K562 (cell line): ENCODE measurements at regions not wholly inside any gene's neighbourhood (a gene's known extent, or its start where the extent isn't known, plus 50 kb on each side); places are given as distances from the start of the nearest gene placed in this dataset.

Experiments
- ATAC-seq: fragments of 200-7000 bp; cut with Tn5 transposase; 3 replicates; pipeline ENCODE4 v1.9.1; 2020; ENCODE audit warnings: moderate library complexity
- BruUV-seq: library from RNA; stranded (reverse); fragments of 400-500 nt; replicated peaks from 2 replicates; lab custom pipeline; 2021; lab: Mats Ljungman, UMichigan
- CTCF ChIA-PET: fragments of 300-600 bp; formaldehyde crosslinking; extraction: SDS; loops from one replicate; lab custom pipeline; 2021; ENCODE audit warnings: low intra/inter-chr PET ratio; lab: Yijun Ruan, JAX
- POLR2A ChIA-PET: fragments of 300-600, 350-650 bp; sonication (Branson Sonifier 250); formaldehyde crosslinking; extraction: SDS; loops from one replicate; lab custom pipeline; 2021; ENCODE audit warnings: antibody characterized with exemption, inconsistent platforms; lab: Yijun Ruan, JAX
- DNase-seq, 4 experiments: peaks; one replicate each; pipeline versions ENCODE4 v3.0.0 to v3.0.0-alpha.2; 2011 to 2018; ENCODE audit warnings: low spot score in 3 of 4, mixed read lengths in 3 of 4; ENCODE audit errors: extremely low read depth in 1 of 4
- FAIRE-seq: peaks from 2 replicates; lab custom pipeline; 2011; peaks lifted over from hg19 to GRCh38; lab: Jason Lieb, UNC
- H2AFZ ChIP-seq: 2 replicates; pipeline ENCODE4 v1.6.0; 2011; ENCODE audit warnings: low read depth, low read length, control low read depth, inconsistent platforms
- H3K27ac ChIP-seq: fragments of 200-600 bp; 3 replicates; pipeline ENCODE4 v1.8.0; 2011; ENCODE audit warnings: low read depth, mild to moderate bottlenecking, control low read depth, inconsistent platforms, low read length, moderate library complexity, mixed read lengths; ENCODE audit errors: extremely low read depth
- H3K27me3 ChIP-seq, 2 experiments: fragments of 300-600 bp in 1 of 2; 2 replicates in 1 of 2; 3 replicates in 1 of 2; pipeline versions ENCODE4 v1.6.0 to v1.8.0; 2011; ENCODE audit warnings: inconsistent platforms in 2 of 2, low read length in 2 of 2, mild to moderate bottlenecking in 1 of 2, mixed read lengths in 1 of 2, moderate library complexity in 1 of 2; ENCODE audit not compliant: control insufficient read depth in 2 of 2, insufficient read depth in 2 of 2
- H3K36me3 ChIP-seq: fragments of 300-600 bp; 3 replicates; pipeline ENCODE4 v1.8.0; 2011; ENCODE audit warnings: mild to moderate bottlenecking, low read length, inconsistent platforms; ENCODE audit not compliant: control insufficient read depth, insufficient read depth
- H3K4me1 ChIP-seq, 2 experiments: fragments of 200-600 bp in 1 of 2; replicated peaks in 1 of 2; 2 replicates in 1 of 2; 3 replicates in 1 of 2; pipeline versions ENCODE4 v1.5.1 to v1.8.0; 2011; ENCODE audit warnings: inconsistent platforms in 2 of 2, low read length in 2 of 2, mild to moderate bottlenecking in 1 of 2, mixed read lengths in 1 of 2, moderate library complexity in 1 of 2; ENCODE audit not compliant: control insufficient read depth in 2 of 2, insufficient read depth in 2 of 2
- H3K4me2 ChIP-seq: 2 replicates; pipeline ENCODE4 v1.6.1; 2011; ENCODE audit warnings: low read length, control low read depth, inconsistent platforms, mixed read lengths; ENCODE audit not compliant: insufficient read depth
- H3K4me3 ChIP-seq: fragments of 200-600 bp; sonication (generic), shearing (Covaris generic); 2 replicates; pipeline ENCODE4 v1.5.1; 2016; ENCODE audit warnings: control low read depth, inconsistent platforms
- H3K79me2 ChIP-seq: fragments of 200-600 bp; 3 replicates; pipeline ENCODE4 v1.8.0; 2011; ENCODE audit warnings: low read length, inconsistent platforms; ENCODE audit not compliant: control insufficient read depth, insufficient read depth
- H3K9ac ChIP-seq, 2 experiments: 2 replicates each; pipeline versions ENCODE4 v1.6.0 to v1.6.1; 2011; ENCODE audit warnings: low read depth in 2 of 2, low read length in 2 of 2, control low read depth in 1 of 2, inconsistent platforms in 1 of 2, mild to moderate bottlenecking in 1 of 2, mixed read lengths in 1 of 2; ENCODE audit not compliant: insufficient read depth in 1 of 2
- H3K9me1 ChIP-seq: one replicate; pipeline ENCODE4 v1.6.0; 2011; ENCODE audit warnings: inconsistent platforms, mild to moderate bottlenecking, low read length, moderate library complexity; ENCODE audit not compliant: control insufficient read depth, insufficient read depth
- H3K9me3 ChIP-seq: replicated peaks from 2 replicates; pipeline ENCODE4 v1.5.1; 2011; ENCODE audit warnings: low read depth, low read length, inconsistent platforms; ENCODE audit not compliant: control insufficient read depth, insufficient read depth
- H4K20me1 ChIP-seq: replicated peaks from 2 replicates; pipeline ENCODE4 v1.6.1; 2011; ENCODE audit warnings: low read length, inconsistent platforms, mixed read lengths; ENCODE audit not compliant: control insufficient read depth, insufficient read depth
- CXXC5 ChIP-seq: fragments of 250-450 bp; sonication (Bioruptor Pico); IDR thresholded peaks from 2 replicates; pipeline ENCODE4 v1.8.0; 2022; ENCODE audit warnings: inconsistent platforms, mild to moderate bottlenecking, moderate library complexity
- HOXB6 ChIP-seq: fragments of 250-450 bp; sonication (Bioruptor Pico); IDR thresholded peaks from 2 replicates; pipeline ENCODE4 v1.5.1; 2022; ENCODE audit warnings: mild to moderate bottlenecking, borderline replicate concordance
- KLF1 ChIP-seq: fragments of 450-650 bp; IDR thresholded peaks from 2 replicates; pipeline ENCODE4 v1.6.1; 2016; ENCODE audit warnings: missing genetic modification characterization, missing compliant biosample characterization
- NFYB ChIP-seq: IDR thresholded peaks from 2 replicates; pipeline ENCODE4 v1.6.1; 2011; ENCODE audit warnings: mild to moderate bottlenecking, moderate library complexity; ENCODE audit not compliant: insufficient read length; ENCODE audit errors: extremely low read depth
- RBM25 ChIP-seq: fragments of 200-400 bp; formaldehyde crosslinking; IDR thresholded peaks from 2 replicates; pipeline ENCODE4 v1.6.1; 2018; ENCODE audit warnings: low read length, low read depth, moderate library complexity; ENCODE audit not compliant: severe bottlenecking
- TFAP4 ChIP-seq: sonication (generic); formaldehyde crosslinking; IDR thresholded peaks from 2 replicates; pipeline ENCODE4 v1.8.0; 2022; ENCODE audit warnings: missing genetic modification reagents, mild to moderate bottlenecking, moderate library complexity, borderline replicate concordance
- TSHZ1 ChIP-seq: fragments of 250-450 bp; sonication (Bioruptor Pico); IDR thresholded peaks from 2 replicates; pipeline ENCODE4 v1.4.0; 2020; ENCODE audit warnings: mild to moderate bottlenecking, moderate library complexity
- ZBTB34 ChIP-seq: fragments of 250-450 bp; sonication (Bioruptor Pico); IDR thresholded peaks from 2 replicates; pipeline ENCODE4 v1.8.0; 2021; ENCODE audit warnings: mild to moderate bottlenecking, moderate library complexity
- ZNF347 ChIP-seq: fragments of 450-650 bp; formaldehyde crosslinking; IDR thresholded peaks from 2 replicates; pipeline ENCODE4 v1.4.0; 2020; ENCODE audit warnings: low read depth, mild to moderate bottlenecking, moderate library complexity
- WGBS: fragments of 100-300 bp; shearing (Covaris generic); methylation state at CpG from one replicate; pipeline ENCODE4 v1.1.6; 2016; ENCODE audit warnings: low coverage, mixed read lengths; ENCODE audit not compliant: insufficient coverage; ENCODE audit errors: missing lambda C conversion rate; 5-methylcytosine and 5-hydroxymethylcytosine counted together
- in situ Hi-C: fragments of 300-500 bp; cut with MboI; formaldehyde crosslinking; loops from 4 replicates; pipeline ENCODE4 v1.15.0; 2018; ENCODE audit warnings: inconsistent platforms, mixed read lengths
- intact Hi-C: fragments of 100-400 bp; cut with micrococcal nuclease; formaldehyde crosslinking; loops from 2 replicates; pipeline ENCODE4 v1.14.2; 2022

GRCh38 chr4:164215113-164215741 is 538.7 kb upstream of the SMIM31 start (continued):
- TF ChIP-seq ZBTB34 (CRISPR knock-in tag) (no peak), HOXB6 (CRISPR knock-in tag) (no peak), KLF1 (tag) (no peak), ZNF347 (CRISPR knock-in tag) (no peak), CXXC5 (CRISPR knock-in tag) (peak; percentile 50), NFYB (no peak), TFAP4 (CRISPR knock-in tag) (no peak)

GRCh38 chr4:164221631-164222030 is 532.3 kb upstream of the SMIM31 start:
- intact Hi-C loops: no loop called here
- Histone ChIP-seq H3K9me1 (no peaks in the 10 kb centered on the region), H3K36me3 (no peaks in the 10 kb centered on the region), H3K4me2 (no peak overlapping the region), H3K79me2 (no peaks in the 10 kb centered on the region), H3K4me1 (no peaks in the 10 kb centered on the region), H3K27ac (no peak overlapping the region), H3K27me3 (no peaks in the 10 kb centered on the region), H4K20me1 (no peaks in the 10 kb centered on the region), H2AFZ (no peak overlapping the region), H3K4me3 (no peak overlapping the region), H3K9me3 (no peaks in the 10 kb centered on the region), H3K9ac (no peak overlapping the region)
- in situ Hi-C loops: no loop called here
- FAIRE-seq: no peak
- 6% methylated on average over 1 of the region's 1 CpG for WGBS
- ChIA-PET CTCF (no interaction called here), POLR2A (no interaction called here)
- ATAC-seq: no peak
- TF ChIP-seq RBM25: peak; percentile 28
- TF ChIP-seq TSHZ1 (CRISPR knock-in tag): no peak
- no TSS peak for BruUV-seq
- no peak for DNase-seq
